HG03066 (cell line): ENCODE measurements at regions not wholly inside any gene's neighbourhood (a gene's known extent, or its start where the extent isn't known, plus 50 kb on each side); places are given as distances from the start of the nearest gene placed in this dataset.
"Not testable (repeated sequence)": the region's sequence is repeated elsewhere in the genome, so short reads cannot be mapped to it uniquely, and the experiment has no call there.

Source experiments
- ATAC-seq: cut with Tn5 transposase; IDR thresholded peaks from one replicate; pipeline ENCODE4 v1.9.1; 2021; ENCODE audit warnings: low read depth; ENCODE audit not compliant: unreplicated experiment

- no peak for ATAC-seq
Observed at GRCh38 chr7:24049296-24049695, 234.7 kb upstream of the NPY start.

- ATAC-seq, result no peak
Observed at GRCh38 chr7:24050991-24051560, 232.9 kb upstream of the NPY start.

DNA sequence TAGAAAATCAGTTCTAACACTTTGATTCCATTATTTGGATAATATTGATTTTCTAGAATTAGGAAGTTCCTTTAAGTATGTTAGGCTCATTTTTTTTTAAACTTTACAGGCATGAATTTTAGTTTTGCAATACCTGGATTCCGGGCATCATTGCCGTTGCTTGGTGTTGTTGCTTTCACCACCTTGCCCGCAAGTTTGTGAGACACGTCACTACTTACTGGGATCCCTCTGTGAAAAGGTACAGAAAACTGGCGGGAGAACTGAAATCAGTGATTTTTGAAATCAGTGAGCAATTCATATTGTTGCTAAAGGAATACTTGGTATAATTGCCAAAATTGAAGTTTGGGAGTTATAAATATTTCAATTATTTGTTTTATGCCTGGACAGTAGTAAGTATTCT lies 232.3 kb upstream of the NPY start:
- no peak for ATAC-seq

DNA sequence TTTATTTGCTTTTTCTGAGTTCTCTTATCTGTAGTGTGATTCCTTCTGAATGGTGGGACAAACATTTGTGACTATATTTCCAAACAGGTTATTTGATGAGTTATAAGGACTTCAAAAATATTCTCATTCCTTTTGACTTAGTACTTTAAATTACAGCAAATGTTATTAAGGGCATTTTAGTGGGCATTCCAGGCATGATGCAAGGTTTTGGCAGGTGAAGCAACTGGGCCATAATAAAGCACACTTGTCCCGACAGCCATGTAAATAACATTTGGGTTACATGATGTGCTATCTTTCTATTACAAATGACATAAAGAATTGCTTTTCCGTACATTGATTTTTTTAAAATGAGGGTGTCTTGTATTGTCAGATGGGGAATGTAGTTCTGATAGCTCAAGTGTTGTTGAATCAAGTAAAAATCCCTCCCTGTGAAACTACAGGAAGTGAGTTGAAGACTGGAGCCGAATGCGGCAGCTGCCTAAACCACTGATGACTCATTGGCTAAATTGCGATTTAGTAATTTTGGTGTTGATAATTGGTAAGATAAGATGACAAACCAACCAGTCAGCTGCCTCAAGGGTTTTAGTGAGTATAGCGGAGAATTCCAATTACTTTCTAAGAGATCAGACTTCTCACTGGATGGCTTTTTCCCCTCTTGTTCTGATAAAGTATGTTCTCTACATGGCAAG lies 231.3 kb upstream of the NPY start:
- no peak for ATAC-seq

DNA sequence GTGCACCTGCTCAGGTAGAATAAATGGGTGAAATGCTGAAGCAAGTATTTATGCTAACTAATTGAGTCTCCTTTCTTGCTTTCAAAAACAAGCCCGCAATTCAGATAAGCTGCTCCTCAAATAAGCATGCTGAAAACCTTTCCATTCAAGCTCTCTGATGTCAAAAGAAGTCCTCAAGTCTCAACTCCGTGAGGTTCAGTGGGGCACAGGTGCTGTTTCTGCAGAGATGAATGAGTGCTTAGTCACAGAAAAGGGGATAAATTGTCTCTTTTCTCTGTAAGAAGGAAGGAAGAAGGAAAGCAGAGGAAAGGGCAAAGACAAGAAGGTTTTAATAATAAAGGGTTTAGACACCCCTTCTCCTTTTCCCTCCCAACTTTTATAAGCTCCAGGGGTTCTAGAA lies 229.8 kb upstream of the NPY start:
- no peak for ATAC-seq

GRCh38 chr7:24057243-24057642 lies 226.7 kb upstream of the NPY start:
- ATAC-seq, result no peak

GRCh38 chr7:24058953-24059352 lies 225.0 kb upstream of the NPY start:
- ATAC-seq, result no peak

DNA sequence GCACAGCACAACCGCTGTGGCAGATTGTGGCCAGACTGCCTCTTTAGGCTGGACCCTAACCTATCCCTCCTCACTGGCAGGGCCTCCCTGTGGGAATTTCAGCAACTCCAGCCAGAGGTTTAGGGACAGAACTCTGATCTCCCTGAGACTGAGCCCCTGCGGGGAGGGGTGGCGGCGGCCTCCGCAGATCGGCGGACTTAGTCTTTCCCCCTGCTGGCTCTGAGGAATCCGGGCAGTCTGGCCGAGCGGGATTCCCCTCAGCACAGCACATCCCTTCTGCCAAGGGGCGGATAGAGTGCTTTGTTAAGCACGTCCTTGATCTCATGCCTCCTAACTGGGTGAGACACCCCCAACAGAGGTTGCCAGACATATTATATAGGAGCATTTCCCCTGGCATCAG lies 224.2 kb upstream of the NPY start:
- no peak for ATAC-seq

GRCh38 chr7:24063721-24064120 lies 220.3 kb upstream of the NPY start:
- ATAC-seq, result no peak

DNA sequence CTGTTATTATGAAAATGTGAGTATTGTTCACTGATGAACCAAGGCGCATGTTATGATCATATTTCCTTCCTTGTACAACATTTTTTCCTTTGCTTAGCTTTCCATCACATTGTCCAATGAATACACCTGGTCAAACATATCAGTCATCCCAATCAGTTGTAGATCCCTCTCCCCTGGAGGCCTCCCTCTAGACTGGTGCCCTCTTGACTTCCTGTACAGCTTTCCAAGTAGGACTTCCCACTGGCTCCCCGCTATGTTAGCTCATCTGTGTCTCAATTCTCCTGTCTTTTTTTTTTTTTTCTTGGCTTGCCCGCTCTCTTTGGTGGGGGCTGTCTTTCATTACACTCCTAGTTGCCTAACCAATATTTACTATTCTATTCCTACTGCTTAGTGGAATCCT lies 214.2 kb upstream of the NPY start:
- no peak for ATAC-seq

- no peak for ATAC-seq
Observed at GRCh38 chr7:24073651-24074420, 210.2 kb upstream of the NPY start.

DNA sequence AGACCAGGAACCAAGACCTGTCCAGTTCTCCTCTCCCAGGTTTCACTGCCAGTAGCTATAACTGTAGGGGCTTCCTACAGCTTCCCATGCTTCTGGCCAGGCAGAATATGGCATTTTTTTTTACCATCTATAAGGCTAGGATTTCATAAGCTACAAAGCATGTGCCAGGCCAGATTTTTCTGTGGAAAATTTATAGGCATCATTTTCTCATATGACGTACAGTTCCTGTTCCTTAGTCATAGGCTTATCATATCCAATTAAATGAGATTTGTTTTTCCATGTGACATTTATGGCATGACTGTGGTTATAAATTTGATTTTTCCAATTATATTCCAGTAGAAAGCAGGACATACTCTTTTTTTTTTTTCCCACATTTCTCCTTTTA lies 208.6 kb upstream of the NPY start:
- no peak for ATAC-seq

DNA sequence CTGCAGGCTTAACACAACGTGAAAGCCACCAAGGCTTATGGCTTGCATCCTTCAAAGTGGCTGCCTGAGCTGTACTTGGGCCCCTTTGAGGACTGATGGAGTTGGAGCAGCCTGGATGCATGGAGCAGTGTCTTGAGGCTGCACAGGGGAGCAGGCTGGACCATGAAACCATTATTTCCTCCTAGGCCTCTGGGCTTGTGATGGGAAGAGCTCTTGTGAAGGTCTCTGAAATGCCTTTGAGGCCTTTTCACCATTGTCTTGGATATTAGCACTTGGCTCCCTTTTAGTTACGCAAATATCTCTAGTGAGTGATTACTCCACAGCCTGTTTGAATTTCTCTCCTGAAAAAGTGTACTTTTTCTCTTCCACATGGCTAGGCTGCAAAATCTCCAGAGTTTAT lies 201.2 kb upstream of the NPY start:
- no peak for ATAC-seq

DNA sequence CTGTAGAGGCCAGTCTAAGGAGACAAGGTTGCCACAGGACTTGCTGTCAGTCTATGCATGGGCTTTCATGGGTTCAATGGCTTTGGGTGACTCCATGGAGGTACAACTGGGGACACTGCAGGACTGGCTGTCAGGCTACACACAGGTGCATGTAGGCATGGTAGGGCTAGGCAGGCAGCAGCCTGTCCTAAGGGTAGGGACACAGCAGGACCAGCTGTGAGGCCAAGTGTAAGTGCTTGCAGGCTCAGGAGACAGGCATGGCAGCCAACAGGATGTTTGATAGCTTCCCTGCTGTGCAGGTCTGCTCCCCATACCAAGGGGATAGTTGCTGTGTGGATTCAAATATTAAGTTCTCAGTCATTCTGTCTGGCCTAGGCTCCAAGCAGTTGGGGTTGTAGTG lies 181.0 kb upstream of the NPY start:
- no peak for ATAC-seq

GRCh38 chr7:24108906-24109376 lies 175.0 kb upstream of the NPY start:
- ATAC-seq, result peak; percentile 73

DNA sequence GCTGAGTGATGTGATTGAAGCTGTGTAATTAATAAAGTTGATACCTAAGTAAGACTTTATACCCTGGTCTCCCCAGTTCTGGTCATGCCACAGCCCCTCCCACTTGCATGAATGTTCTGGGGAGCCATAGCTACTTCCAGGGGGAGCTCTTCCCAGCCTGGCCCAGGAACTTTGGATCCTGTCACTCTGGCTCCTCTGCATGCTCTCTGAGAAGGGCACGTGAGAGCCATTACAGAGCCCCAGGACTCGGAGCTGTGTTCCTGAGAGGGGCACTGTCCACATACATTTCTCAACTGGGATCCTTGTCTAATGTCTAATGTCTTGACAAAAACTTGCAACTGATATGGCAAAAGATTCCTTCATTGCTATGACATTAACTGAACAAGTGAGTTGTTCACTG lies 173.9 kb upstream of the NPY start:
- no peak for ATAC-seq

DNA sequence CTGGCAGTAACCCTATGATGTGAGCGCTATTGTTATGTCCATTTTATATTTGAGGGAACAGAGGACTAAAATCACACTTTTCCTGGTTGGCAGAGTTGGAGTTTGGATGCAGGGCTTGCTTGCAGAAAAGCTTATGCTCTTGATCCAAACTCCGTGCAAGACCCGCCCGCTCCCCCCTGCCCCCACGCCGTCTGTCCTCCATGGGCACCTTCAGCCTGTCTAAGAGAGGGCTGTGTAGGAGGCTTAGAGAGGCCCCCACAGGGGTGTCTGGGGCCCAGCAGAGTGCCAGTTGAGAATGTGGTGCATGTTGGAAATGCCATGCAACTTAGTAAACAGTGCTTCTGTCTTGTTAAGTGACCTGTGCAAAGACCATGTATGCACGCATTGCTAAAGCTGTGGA lies 170.5 kb upstream of the NPY start:
- no peak for ATAC-seq

- ATAC-seq, result no peak
Observed at GRCh38 chr7:24115661-24116060, 168.3 kb upstream of the NPY start.

DNA sequence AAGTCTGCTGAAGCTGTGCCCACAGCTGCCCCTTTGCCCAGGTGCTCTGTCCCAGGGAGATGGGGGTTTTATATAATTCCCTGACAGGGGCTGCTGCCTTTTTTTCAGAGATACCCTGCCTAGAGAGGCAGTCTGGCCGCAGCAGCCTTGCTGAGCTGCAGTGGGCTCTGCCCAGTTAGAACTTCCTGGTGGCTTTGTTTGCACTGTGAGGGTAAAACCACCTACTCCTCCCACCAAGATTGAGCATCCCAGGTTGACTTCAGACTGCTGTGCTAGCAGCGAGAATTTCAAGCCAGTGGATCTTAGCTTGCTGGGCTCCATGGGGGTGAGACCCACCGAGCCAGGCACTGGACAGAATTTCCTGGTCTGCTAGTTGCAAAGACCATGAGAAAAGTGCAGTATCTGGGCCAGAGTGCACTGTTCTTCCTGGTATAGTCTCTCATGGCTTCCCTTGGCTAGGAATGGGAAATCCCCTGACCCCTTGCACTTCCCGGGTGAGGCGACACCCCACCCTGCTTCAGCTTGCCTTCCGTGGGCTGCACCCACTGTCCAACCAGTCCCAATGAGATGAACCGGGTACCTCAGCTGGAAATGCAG lies 166.0 kb upstream of the NPY start:
- not testable (repeated sequence) for ATAC-seq

DNA sequence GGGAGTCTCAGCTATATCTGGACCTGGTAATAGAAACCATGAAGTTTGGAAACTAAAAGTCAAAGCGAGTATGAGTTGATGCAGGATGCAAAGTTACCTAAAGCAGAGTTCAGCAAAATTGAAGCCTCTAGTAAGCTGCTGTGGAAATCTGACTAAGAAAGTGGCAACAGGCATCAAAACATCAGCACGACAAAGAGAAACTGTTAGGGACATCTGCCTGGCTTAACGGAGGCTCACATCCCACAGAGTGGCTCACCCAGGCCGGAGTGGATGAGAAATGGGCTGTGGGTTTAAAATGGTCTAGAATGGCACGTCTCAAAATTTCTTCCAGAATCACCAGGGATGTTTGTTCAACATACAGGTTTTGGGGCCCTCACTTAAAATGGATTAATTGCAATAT lies 164.1 kb upstream of the NPY start:
- ATAC-seq, result no peak

DNA sequence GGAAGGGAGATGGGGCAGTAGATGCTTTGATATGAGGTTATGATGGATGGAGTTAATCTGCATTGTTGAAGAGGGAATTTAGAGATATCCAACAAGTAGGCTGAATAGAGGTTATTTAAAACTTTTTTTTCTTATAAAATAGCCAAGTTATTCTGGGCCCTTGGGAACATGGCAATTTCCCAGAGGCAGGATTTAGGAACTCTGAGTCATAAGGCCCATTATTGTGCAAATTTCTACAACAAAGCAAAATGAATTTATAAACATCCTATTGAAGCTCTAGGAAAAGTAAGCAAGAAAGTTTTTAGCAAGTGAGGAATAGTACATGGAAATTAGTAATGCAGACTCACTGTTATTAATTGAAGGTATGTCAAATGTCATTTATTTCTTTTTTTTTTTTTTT lies 160.9 kb upstream of the NPY start:
- no peak for ATAC-seq

DNA sequence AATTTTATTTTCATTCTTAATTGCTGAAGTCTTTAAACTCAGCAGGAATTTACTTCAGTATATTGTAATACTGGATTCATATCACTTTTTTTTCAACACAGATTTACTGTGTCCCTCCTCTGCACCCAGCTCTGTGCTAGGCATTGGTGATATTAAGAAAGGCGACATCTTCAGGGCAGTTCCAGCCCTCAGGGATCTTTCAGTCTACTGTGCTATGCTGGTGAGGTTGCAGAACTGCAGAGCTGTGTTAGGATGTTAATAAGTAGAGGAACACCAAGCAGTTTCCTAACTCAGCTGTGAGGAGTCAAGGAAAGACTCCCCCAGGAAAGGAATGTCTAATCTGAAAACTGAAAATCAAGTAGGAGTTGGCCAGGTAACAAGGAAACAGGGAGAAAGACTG lies 158.2 kb upstream of the NPY start:
- ATAC-seq, result no peak
